Epithelial cell of proximal tubule (primary cell): ENCODE measurements at regions not wholly inside any gene's neighbourhood (a gene's known extent, or its start where the extent isn't known, plus 50 kb on each side); places are given as distances from the start of the nearest gene placed in this dataset.
A peak's percentile ranks its signal among the peaks of the same experiment; 100 is the strongest.

Experiments used
- DNase-seq: peaks from one replicate; pipeline ENCODE4 v3.0.0-alpha.2; 2011; ENCODE audit warnings: low read depth
- H3K4me3 ChIP-seq: 2 replicates; pipeline ENCODE4 v1.5.1; 2011; ENCODE audit warnings: low read depth, mild to moderate bottlenecking, low read length
- CTCF ChIP-seq: conservative IDR thresholded peaks from 2 replicates; pipeline ENCODE4 v1.5.1; 2012; ENCODE audit warnings: low read depth, mild to moderate bottlenecking, low read length

DNA sequence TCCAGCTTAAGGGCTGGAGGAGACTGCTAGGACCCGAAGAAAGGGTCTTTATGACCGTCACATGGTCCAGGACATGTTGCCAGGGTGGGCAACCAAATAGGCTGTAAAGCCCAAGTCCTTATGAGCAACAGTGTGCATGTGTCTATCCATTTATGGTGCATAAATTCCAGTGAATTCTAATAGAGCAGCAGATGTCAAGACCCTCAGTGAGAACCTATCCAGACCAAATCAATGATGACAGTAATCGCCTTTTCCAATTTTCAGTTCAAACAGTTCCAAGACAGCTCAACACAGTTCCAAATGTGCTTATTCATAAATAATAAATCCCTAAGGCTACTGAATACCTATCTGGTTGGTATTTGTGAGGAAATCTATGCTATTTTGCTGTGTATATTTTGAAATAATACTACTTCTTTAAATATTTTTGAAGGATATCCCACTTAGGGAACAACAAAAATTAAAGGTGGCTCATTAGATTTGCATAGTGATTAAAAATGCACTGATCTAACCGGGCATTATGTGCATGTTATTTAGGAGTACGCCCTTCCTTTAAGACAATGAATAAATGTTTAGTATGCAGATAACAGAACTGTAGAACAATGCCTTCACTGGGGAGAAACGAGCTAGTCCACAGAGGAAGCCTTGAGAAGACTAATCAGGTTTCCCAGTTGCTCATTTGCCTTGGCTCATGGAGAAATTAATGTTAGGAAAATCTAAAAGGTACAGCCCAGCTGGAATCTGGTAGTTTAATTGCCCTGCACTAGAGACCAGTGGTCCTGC is 519.5 kb upstream of the CHAC2 start:
- no peak overlapping the region for H3K4me3 ChIP-seq
- TF ChIP-seq CTCF, result no peak
- DNase-seq, result no peak

DNA sequence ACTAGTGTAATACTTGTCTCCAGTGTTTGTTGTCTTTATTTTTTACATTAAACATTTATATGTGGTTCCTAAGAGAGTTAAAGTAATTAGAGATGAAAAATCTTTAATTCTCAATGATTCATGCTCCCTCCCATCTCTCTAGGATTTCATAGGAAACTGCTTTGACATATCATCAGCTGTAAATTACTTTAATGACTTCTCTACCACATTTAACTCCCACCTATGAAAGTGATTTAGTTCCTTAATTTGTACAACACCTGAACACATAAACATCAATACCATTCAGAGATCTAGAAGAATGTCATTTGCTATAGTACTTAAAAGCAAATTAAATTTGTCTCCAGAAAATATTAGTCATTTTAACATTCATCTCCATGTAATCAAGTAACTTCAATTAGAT is 524.2 kb upstream of the CHAC2 start:
- no peak for TF ChIP-seq CTCF
- no peak overlapping the region for H3K4me3 ChIP-seq
- no peak for DNase-seq

GRCh38 chr2:53242090-53242489 is 525.5 kb upstream of the CHAC2 start:
- TF ChIP-seq CTCF, result no peak
- no peak for DNase-seq
- no peak overlapping the region for H3K4me3 ChIP-seq

DNA sequence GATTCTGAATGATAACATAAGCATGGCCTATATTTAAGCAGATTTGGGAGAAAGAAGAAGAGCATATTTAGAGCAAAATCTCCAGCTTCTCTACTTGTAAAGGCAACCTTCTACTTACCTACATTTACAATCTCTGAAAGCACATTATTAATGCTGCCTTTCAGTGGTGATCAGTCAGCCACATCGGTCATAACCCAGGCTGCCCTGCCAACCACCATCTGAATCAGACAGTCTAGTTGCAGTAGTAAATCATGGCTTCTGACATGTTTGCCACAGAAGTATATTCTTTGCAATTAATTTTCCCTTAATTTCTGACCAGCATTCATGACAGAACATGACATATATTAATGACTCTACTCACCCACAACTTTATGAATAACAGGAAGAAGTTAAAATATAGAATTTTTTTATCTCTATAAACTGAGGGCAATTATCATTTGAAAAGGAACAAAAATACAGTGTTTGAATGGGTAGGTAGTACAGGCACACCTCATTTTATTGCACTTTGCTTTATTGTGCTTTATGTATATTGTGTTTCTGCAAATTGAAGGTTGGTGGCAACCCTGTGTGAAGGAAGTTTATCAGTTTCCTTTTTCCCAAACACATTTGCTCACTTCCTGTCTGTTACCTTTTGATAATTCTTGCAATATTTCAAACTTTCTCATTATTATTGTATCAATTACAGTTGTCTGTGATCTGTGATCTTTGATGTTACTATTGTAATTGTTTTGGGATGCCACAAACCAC is 531.6 kb upstream of the CHAC2 start:
- TF ChIP-seq CTCF, result no peak
- peak; percentile 19 for DNase-seq
- no peak overlapping the region for H3K4me3 ChIP-seq

DNA sequence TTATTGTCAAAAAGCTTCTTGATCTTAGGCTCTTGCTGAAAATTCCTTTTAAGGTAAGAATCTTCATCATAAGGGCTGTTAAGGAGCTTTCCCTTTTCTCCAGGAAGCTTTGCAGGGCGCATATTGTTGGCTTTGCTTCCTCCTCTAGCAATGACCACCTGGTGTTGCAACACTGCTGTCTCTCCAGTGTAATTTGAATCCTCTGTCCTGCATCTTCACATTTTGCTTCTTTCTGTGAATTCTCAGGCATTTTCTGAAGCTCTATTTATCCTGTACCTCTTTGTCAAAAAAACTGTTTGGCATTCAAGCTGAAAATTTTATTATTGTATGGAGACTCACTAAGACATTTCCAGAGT is 533.1 kb upstream of the CHAC2 start:
- no peak for TF ChIP-seq CTCF
- DNase-seq, result peak; percentile 4
- no peak overlapping the region for H3K4me3 ChIP-seq

DNA sequence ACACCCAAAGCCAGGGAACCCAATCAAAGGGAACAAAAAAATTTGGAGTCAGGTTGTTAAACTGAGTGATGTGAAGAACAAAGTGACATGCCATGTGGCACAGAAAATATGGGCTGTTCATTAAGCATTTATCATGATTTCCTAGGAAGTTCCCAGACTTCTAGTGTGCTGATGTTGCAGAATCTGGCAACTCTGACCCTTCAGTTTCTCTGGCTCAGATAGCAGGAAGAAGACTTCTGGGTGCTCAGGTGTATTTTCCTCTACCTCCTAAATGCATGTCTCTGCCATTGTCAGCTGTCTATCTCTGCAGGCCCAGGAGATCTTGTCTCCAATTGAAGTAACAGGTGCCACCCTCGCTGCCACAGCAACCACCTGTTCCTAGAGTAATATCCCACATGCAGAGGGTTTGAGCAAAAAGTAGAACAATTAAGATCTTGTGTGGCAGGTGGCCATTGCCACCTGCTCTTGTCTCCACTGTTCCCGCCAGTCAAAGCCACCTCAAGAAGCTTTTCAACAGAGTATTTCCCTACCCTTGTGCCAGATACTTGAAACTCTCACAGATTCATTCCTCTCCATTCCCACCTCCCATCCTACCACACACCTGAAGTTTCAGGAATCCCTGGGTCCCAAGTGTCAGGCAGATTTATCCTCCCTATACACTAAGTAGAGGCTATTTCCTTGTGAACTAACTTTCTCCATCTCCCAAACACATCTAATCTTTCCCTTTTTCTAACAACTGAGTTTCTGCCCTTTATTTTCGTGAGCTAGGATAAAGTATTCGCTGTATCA is 533.7 kb upstream of the CHAC2 start:
- DNase-seq, result no peak
- no peak for TF ChIP-seq CTCF
- H3K4me3 ChIP-seq, result no peak overlapping the region
